HG03196 (cell line): ENCODE measurements at regions not wholly inside any gene's neighbourhood (a gene's known extent, or its start where the extent isn't known, plus 50 kb on each side); places are given as distances from the start of the nearest gene placed in this dataset.

Experiments used
- ATAC-seq: cut with Tn5 transposase; IDR thresholded peaks from one replicate; pipeline ENCODE4 v1.9.1; 2021; ENCODE audit not compliant: unreplicated experiment

- no peak for ATAC-seq
Measured at GRCh38 chr4:31097999-31098398, 377.8 kb downstream of the PCDH7 start.

DNA sequence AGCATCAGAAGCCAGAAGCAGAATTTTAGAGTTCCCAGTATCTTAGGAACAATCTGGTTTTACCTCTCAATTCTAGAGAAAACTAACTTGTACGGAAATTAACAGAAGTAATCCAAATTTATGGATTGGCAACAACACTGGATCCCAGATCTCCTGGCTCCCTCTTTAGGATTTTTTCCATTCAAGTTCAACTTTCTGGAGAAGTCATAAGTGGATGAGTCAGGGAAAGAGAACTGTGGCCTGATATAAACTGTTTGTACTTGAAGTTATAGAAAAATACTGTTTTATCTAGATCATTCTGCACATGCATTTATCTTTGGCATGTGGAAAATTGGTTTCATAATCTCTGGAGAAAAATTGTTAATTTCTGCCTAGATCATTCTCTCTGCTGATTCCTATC lies 380.4 kb downstream of the PCDH7 start:
- no peak for ATAC-seq

DNA sequence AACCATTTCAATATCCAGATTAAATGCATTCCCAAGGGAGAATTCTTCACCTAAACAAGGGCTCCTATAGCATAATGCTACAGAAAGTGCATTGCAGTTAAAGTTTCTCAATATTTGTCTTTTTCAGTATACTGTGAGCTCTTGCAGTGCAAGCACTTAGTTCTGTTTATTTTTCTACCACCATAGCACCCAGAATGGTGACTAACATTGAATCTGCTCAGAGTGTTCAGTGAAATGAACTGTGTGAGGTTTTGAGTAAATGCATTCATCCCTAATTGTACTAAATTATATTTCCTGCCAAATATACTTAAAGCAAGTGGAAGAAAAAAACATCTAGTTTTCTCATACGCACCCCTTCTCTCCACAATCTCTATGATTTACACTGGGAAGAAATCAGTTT lies 383.9 kb downstream of the PCDH7 start:
- no peak for ATAC-seq

- ATAC-seq = no peak
Measured at GRCh38 chr4:31104577-31104976, 384.4 kb downstream of the PCDH7 start.

GRCh38 chr4:31106419-31106818 lies 386.2 kb downstream of the PCDH7 start:
- ATAC-seq = no peak

GRCh38 chr4:31107362-31107761 lies 387.2 kb downstream of the PCDH7 start:
- ATAC-seq = no peak

GRCh38 chr4:31108762-31109161 lies 388.6 kb downstream of the PCDH7 start:
- ATAC-seq = no peak

- no peak for ATAC-seq
Measured at GRCh38 chr4:31111790-31112189, 391.6 kb downstream of the PCDH7 start.

DNA sequence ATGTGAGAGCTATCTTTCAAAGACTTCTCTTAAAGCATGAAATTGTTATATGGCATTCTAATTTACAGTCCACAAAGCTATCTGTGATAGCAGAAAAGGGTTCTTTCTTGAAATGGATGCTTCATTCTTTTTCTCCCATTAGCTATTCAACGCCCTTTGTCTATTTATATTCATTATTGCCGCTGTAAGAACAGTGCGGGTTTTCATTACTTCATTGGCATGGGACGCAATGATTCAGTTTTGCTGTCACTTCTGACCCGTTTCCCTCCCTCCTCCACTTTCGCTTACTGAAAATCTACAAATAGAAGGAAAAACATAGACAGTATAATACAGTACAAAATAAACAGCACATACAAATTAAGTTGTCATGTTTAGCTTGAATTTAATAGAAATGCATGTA lies 394.6 kb downstream of the PCDH7 start:
- no peak for ATAC-seq

- no peak for ATAC-seq
Measured at GRCh38 chr4:31124008-31124585, 403.9 kb downstream of the PCDH7 start.

DNA sequence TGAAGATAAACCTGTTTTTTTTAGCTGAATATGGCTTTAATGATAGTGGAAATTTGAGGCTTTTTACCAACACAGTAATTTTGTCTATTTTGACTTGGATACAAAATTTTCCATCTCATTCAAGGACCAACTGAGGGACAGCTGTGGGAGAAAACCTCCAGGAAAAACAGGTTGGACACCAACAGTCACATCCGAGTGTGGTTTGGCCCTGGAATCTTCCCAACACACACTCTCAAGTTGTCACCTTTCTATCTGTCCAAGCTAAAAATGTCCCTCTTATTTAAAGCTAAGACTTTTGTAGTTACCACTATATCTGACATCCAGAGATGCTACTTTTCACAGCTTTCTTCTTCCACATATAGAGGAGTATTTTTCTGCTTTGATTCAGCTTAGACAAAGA lies 404.9 kb downstream of the PCDH7 start:
- ATAC-seq = no peak

- ATAC-seq = no peak
Measured at GRCh38 chr4:31125496-31125895, 405.3 kb downstream of the PCDH7 start.

DNA sequence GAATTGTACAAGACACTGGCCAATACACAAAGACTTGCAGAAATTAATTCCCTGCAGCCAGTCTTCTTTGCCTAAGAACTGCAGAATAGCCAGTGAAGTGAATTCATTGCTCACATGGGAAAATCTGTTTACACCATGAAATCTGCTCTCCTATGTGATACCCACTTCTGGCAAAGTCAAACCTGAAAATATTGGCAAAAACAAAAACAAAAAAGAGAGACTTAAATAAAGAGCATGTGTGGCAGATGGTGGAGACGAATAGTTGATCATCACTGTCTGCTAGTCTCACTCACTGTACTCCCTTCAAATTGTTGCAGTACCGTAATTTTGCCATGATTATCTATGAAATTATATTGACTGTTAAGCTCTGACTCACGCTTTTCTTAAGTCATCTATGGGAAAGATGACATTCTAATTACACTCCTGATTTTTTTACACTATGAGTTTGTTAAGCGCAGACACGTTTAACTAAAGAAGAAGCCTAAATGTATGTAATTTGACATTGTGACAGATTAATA lies 406.8 kb downstream of the PCDH7 start:
- no peak for ATAC-seq

- no peak for ATAC-seq
Measured at GRCh38 chr4:31130930-31131329, 410.8 kb downstream of the PCDH7 start.

DNA sequence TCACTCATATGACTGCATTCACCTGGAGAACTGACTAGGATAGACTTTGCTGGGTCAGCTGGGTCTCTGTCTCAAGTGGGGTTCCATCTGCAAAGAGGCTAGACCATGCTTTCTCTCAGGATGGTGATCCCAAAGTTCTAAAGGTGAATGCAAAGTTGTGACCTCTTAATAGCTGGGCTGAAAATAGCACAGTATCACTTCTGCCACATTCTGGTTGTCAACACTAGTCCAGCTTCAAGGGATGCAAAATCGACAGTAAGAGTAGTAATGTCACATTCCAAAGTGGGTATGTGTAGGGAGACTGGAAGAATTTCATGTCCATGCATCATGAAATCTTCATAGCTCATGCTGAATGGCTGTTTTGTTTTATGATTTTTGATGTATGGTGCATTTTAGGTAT lies 414.6 kb downstream of the PCDH7 start:
- no peak for ATAC-seq

DNA sequence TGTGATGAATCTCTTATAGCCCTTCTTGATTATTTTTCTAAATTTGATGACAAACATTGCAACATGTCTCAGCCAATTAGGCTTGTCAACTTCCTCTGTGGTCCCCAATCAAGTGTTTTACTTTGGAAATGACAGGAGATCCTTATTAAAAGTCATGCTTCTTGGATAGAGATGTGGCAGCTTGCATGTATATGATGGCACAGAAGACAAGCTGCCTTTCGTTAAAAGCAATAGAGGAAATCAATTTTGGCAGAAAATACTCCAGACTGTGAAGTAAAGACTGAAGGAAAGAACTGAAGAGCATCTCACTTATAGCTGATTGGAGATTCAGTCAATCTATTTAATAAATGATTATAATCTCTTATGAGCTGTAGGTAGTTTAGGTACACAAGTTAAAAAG lies 419.6 kb downstream of the PCDH7 start:
- no peak for ATAC-seq

DNA sequence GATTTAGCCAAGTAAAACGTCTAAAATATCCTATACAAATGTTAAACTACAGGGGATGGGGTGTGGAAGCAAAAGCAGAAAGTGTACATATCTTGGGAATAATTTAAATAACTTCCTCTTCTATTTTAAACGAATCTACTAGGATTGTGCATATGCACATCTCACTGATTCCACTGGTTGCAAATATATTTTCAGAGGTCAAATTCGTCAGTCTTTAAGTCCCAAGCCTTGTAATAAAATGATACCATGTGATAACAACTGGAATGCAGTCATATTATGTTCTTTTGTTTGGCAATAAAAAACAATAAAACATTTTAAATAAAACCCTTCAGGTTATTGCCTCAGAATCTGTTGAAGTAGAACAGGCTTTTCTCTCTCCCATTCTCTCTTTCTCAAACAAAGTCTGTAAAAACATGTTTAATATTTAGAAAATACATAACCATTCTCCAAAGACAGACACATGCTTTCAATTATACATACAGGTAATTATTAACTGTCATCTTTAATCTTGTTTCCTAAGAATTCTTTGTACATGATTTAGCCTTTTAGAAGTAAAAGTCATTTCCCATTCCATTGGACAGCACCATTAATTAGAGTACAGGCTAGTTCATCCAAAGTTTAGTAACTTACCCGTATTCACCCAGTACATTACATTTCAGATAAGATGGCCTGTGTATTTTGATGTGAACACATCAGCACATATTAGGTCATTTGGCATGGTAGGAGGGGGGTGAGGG lies 421.1 kb downstream of the PCDH7 start:
- no peak for ATAC-seq

DNA sequence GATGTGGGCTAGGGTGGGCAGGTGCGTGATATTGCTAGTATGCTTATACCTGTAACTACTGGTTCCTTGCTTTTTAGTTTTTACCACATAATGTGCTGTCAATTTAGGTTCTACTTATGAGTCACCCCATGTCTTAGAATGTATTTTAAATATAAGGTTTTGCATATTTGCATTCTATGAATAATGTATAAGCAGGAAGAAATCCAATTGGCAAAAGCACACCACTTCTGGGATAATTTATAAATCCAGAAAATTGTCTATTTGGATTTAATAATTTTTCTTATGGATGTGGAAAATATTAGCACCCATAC lies 421.6 kb downstream of the PCDH7 start:
- no peak for ATAC-seq

DNA sequence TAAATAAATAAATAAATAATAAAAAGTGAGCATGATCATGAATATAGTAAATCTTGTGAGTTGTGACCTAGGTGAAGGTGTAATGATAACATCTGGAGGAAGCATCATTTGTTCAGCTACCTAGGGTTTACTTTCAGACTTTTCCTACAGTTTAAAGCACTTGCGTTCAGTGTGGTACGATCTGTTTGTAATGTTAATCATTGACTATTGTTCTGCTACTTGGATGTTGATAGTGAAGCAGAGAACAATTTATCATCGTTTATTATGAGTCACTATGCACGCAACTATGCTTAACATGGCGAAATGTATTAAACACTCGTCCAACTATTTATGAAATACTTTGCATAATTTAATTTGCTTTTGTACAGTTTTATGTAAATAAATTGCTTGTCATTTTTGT lies 426.2 kb downstream of the PCDH7 start:
- no peak for ATAC-seq

- ATAC-seq = no peak
Measured at GRCh38 chr4:31148990-31149389, 428.8 kb downstream of the PCDH7 start.

DNA sequence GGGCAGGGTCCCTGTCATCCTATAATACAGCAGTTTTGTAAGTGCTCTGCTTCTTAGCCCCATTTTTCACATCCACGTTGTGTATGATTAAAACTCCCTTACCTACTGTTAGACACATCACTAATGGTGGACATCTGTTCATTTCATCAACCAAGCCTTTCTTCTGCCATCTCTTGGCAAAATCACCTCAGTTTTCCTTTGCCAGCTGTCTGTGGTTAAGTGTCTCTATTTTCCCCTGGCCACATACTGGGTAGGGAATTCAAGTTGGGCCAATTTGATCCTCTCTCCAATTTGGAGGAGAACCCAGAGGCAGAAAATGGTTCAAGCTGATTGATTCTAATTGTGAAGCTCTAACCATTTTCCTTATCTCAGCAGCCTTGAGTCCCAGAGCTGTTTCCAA lies 436.1 kb downstream of the PCDH7 start:
- ATAC-seq = no peak

DNA sequence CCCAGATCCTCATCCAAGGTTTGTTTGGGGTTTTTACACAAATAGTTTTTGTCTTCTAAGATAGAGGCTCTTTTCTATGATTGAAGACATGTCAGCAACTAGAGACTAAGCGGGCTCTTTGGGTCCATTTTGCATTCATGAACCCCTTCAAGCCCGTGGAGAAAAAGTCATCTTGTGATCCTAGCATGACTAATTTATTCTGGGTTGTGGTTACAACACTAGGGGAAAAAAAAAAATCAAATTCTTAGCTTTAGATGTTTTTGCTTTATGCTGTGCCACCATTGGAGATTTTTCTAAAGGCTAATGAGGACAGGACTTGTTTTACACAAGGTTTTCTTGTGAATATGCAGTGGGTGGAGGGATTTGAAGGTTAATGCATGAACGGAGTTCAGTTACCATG lies 440.0 kb downstream of the PCDH7 start:
- ATAC-seq = no peak

DNA sequence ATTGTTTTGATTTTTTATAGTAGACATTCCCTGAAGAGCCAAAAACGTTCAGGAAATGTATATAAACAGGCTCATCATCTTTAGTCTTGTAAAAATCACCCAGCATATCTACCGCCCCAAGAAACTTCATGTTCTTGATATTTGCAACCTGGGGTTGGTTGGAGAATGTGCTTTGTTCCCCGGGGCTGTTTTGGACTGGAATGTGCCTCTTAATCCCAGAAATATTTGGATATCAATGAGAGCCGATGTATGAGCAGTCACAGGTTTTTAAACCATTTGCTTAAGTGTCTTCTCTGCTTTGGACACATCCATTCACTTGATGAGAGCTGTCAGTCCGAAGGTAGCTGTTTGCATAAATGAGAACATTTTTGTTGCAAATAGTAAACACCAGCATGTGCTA lies 449.7 kb downstream of the PCDH7 start:
- ATAC-seq = no peak
